ENCODE measurements at regions not wholly inside any gene's neighbourhood (a gene's known extent, or its start where the extent isn't known, plus 50 kb on each side); places are given as distances from the start of the nearest gene placed in this dataset.

- DNase-seq (ENCODE audit: low read depth, low spot score), result no peak
- Histone ChIP-seq H3K4me2 (ENCODE audit: control insufficient read depth, extremely low read depth, insufficient read depth, low read depth, low read length) (no peak overlapping the region), H3K27me3 (ENCODE audit: control insufficient read depth, extremely low read depth, insufficient read depth, low read length) (no peaks in the 10 kb centered on the region), H4K20me1 (ENCODE audit: control insufficient read depth, extremely low read depth, insufficient read depth, low read length) (no peaks in the 10 kb centered on the region), H3K79me2 (ENCODE audit: control insufficient read depth, insufficient read depth, low read length) (no peaks in the 10 kb centered on the region), H3K4me1 (ENCODE audit: control insufficient read depth, extremely low read depth, insufficient read depth, low read length) (no peaks in the 10 kb centered on the region), H3K9ac (ENCODE audit: control insufficient read depth, extremely low read depth, insufficient read depth, low read length) (no peak overlapping the region), H2AFZ (ENCODE audit: control insufficient read depth, low read length) (no peak overlapping the region), H3K4me3 (ENCODE audit: control insufficient read depth in 2 of 3, extremely low read depth in 1 of 3, insufficient read depth in 2 of 3, low read depth in 1 of 3, low read length in 3 of 3) (no peak overlapping the region), H3K9me1 (ENCODE audit: control insufficient read depth, extremely low read depth, insufficient read depth, low read length) (no peaks in the 10 kb centered on the region), H3K9me3 (ENCODE audit: control insufficient read depth, low read depth, low read length) (no peaks in the 10 kb centered on the region), H3K36me3 (ENCODE audit: control insufficient read depth in 2 of 2, extremely low read depth in 1 of 2, insufficient read depth in 2 of 2, low read length in 2 of 2) (no peaks in the 10 kb centered on the region), H3K27ac (ENCODE audit: control insufficient read depth, insufficient read depth, low read length) (no peak overlapping the region)
- no peak for TF ChIP-seq EZH2 (IDR thresholded peaks at IDR 0.05; ENCODE audit: low read length)
- peak; percentile 25 to 60 (median 55) for TF ChIP-seq CTCF (optimal IDR thresholded peaks at IDR 0.05 in 1 of 3, IDR thresholded peaks at IDR 0.05 in 1 of 3, conservative IDR thresholded peaks at IDR 0.05 in 1 of 3; ENCODE audit: extremely low read depth in 1 of 3, insufficient read depth in 2 of 3, low read length in 3 of 3)
- FAIRE-seq, result peak; percentile 9
- dilution Hi-C loops (cut with MboI; ENCODE audit: extremely low pct_ligation_motif_present, low sequenced_read_pairs), result no loop called here
Observed at GRCh38 chr3:40719660-40720287, 195.0 kb downstream of the ZNF621 start.

DNA sequence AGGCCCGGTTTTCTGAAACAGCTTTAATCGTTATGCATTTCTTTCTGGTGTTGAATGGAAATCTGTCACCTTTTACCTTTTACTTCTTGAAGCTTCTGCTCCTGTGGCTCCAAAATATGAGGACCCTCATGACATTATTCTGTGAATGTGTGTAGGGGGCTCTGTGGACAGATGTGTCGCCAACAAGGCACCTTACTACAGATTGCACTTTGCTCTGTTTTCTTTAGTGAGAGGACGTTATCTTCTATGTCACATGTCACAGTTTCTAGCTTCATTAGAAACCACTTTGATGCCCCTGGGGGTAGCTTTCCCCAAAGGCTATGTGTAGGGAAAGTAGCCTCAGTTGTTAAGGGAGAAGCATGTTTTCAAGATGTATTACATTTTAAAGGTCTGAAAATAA lies 195.6 kb downstream of the ZNF621 start:
- no peaks in the 10 kb centered on the region for H3K9me1 ChIP-seq (ENCODE audit: control insufficient read depth, extremely low read depth, insufficient read depth, low read length)
- H3K27ac ChIP-seq (ENCODE audit: control insufficient read depth, insufficient read depth, low read length), result no peak overlapping the region
- H3K4me1 ChIP-seq (ENCODE audit: control insufficient read depth, extremely low read depth, insufficient read depth, low read length), result no peaks in the 10 kb centered on the region
- H3K27me3 ChIP-seq (ENCODE audit: control insufficient read depth, extremely low read depth, insufficient read depth, low read length), result no peaks in the 10 kb centered on the region
- no peak overlapping the region for H3K4me3 ChIP-seq (ENCODE audit: control insufficient read depth in 2 of 3, extremely low read depth in 1 of 3, insufficient read depth in 2 of 3, low read depth in 1 of 3, low read length in 3 of 3)
- H3K9me3 ChIP-seq (ENCODE audit: control insufficient read depth, low read depth, low read length), result no peaks in the 10 kb centered on the region
- H3K4me2 ChIP-seq (ENCODE audit: control insufficient read depth, extremely low read depth, insufficient read depth, low read depth, low read length), result no peak overlapping the region
- H3K79me2 ChIP-seq (ENCODE audit: control insufficient read depth, insufficient read depth, low read length), result no peaks in the 10 kb centered on the region
- DNase-seq (ENCODE audit: low read depth, low spot score), result no peak
- dilution Hi-C loops (cut with MboI; ENCODE audit: extremely low pct_ligation_motif_present, low sequenced_read_pairs), result no loop called here
- no peaks in the 10 kb centered on the region for H4K20me1 ChIP-seq (ENCODE audit: control insufficient read depth, extremely low read depth, insufficient read depth, low read length)
- no peak for TF ChIP-seq EZH2 (IDR thresholded peaks at IDR 0.05; ENCODE audit: low read length)
- no peak for TF ChIP-seq CTCF (optimal IDR thresholded peaks at IDR 0.05 in 1 of 3, IDR thresholded peaks at IDR 0.05 in 1 of 3, conservative IDR thresholded peaks at IDR 0.05 in 1 of 3; ENCODE audit: extremely low read depth in 1 of 3, insufficient read depth in 2 of 3, low read length in 3 of 3)
- FAIRE-seq, result no peak
- H3K36me3 ChIP-seq (ENCODE audit: control insufficient read depth in 2 of 2, extremely low read depth in 1 of 2, insufficient read depth in 2 of 2, low read length in 2 of 2), result no peaks in the 10 kb centered on the region
- no peak overlapping the region for H3K9ac ChIP-seq (ENCODE audit: control insufficient read depth, extremely low read depth, insufficient read depth, low read length)
- H2AFZ ChIP-seq (ENCODE audit: control insufficient read depth, low read length), result no peak overlapping the region

Measured in keratinocyte (primary cell).